GM18858 (cell line): ENCODE measurements at regions not wholly inside any gene's neighbourhood (a gene's known extent, or its start where the extent isn't known, plus 50 kb on each side); places are given as distances from the start of the nearest gene placed in this dataset.
"Not testable (repeated sequence)": the region's sequence is repeated elsewhere in the genome, so short reads cannot be mapped to it uniquely, and the experiment has no call there.

Source experiments
- ATAC-seq: cut with Tn5 transposase; IDR thresholded peaks from one replicate; pipeline ENCODE4 v1.9.1; 2021; ENCODE audit not compliant: unreplicated experiment

GRCh38 chr13:107827840-107828549 lies 387.3 kb downstream of the LIG4 start:
- no peak for ATAC-seq

GRCh38 chr13:107824635-107825034 lies 390.7 kb downstream of the LIG4 start:
- no peak for ATAC-seq

DNA sequence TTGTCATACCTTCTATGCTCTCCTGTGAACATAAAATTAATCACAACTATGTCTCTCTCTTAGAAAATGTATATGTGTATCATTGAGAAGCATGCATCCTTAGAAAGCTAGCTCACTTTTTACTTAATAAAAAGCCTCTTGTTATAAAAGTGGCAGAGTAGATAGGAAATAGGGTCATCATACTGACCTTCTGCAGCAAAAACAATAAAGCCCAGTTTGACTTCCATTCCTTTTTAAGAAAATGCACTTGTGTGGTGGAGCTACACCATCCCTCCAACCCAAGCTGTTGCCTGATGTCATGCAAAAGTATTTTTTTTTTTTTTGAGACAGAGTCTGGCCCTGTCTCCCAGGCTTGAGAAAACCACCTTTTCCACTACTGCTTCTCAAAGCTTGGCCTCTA lies 393.3 kb downstream of the LIG4 start:
- ATAC-seq = no peak

DNA sequence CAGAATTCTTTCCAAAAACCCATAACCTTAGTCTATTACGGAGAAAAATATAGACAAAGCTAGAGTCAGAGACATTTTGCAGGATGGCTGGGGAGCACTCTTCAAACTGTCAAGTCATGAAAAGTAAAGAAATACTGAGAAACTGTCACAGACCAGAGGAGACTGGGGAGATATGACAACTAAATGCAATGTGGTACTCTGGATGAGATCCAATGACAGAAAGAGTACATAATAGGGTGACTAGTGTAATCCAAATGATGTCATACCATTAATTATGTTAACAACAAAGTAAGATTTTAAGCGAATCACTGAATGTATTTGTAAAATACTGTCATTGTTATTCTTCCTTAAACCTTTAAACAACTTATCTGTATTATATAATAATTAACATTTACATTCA lies 393.8 kb downstream of the LIG4 start:
- ATAC-seq = no peak

DNA sequence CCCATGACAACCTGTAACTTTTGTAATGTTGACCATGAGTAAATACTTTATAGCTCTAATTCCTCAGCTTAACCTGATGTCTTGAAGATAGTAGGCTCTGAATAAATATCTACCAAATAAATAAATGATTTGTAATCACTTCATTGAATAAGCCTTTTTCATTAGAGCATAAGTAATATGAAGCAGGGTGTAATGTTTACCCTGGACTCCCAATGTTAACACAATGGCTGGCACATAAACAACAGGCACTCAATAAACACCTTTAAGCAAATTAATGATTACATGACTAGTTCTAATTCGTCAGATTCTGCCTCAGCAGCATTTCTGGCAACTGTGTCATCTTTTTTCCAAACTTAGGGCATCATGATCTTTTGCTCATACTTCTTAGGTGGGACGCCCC lies 396.3 kb downstream of the LIG4 start:
- no peak for ATAC-seq

- no peak for ATAC-seq
Observed at GRCh38 chr13:107817647-107818287, 397.6 kb downstream of the LIG4 start.

GRCh38 chr13:107812014-107812412 lies 403.3 kb downstream of the LIG4 start:
- ATAC-seq = no peak

- ATAC-seq = no peak
Observed at GRCh38 chr13:107811233-107812013, 403.9 kb downstream of the LIG4 start.

DNA sequence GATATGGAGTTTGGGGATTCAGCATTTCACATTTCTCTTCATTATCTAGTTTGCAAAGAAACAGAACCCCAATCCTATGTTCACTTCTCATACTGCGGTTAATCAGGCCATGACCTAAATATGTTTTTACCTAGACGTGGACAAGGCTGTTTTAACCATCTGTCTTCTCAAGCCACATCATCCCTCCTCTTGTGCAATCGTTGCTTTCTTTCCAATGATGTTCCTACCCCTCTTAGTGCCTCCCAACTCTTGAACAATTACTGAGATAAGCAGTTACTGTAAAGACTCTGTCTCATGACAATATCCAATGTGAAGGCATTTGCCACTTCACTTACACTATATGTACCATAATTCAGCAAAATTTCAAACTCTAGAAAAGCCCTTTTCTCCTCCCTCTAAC lies 406.2 kb downstream of the LIG4 start:
- no peak for ATAC-seq

GRCh38 chr13:107808389-107808788 lies 406.9 kb downstream of the LIG4 start:
- no peak for ATAC-seq

- no peak for ATAC-seq
Observed at GRCh38 chr13:107807306-107808073, 407.8 kb downstream of the LIG4 start.

DNA sequence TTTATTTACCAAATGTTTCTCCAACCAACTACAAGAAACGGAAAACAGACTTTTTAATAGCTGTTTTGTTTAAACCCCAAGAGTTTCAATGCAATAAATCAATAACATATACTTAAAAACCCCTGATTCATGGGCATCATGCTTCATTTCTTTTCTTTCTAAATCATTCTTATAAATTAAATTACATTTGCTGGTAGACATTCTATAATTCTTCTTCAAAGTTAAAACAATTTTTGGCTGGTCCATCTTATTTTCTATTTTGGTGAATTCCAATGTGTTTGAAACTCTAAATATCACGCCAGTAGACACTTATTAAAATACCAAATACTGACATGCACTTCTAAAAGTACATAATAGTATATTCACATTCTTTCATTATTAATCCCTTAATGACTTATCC lies 408.6 kb downstream of the LIG4 start:
- no peak for ATAC-seq

DNA sequence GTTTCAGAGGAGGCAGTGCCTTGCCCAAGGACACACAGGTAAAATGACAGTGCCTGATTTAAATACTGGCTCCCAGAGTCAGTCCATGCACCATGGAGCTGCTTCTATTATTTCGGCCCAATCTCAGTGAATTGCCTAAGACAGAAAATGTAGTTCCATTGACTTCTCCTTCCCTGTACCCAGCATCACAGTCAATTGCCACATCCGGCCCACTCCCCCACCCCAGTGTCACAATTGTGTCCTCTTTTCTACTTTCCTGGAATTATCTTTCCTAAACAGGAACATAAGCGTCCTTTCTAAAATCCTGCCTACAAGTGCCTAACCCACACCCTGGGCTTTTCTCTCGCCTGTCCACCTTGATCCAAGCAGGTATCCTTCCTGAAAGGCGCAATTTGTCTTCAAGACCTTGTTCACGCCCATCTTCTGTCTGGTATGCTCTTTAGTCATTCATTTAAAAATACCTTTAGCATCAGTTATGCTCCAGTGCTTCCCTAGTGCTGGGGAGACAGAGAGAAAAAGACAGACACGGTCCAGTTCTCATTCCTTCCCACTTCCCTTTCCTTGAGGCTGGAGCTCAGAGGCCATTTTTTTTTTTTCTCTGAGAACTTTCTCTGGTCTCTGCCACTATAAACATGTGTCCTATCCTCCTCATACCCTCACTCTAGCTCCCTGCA lies 411.4 kb downstream of the LIG4 start:
- ATAC-seq = no peak

- ATAC-seq = no peak
Observed at GRCh38 chr13:107801621-107802020, 413.7 kb downstream of the LIG4 start.

- ATAC-seq = no peak
Observed at GRCh38 chr13:107799001-107799400, 416.3 kb downstream of the LIG4 start.

GRCh38 chr13:107790397-107790796 lies 424.9 kb downstream of the LIG4 start:
- no peak for ATAC-seq

- no peak for ATAC-seq
Observed at GRCh38 chr13:107788464-107789165, 426.7 kb downstream of the LIG4 start.

DNA sequence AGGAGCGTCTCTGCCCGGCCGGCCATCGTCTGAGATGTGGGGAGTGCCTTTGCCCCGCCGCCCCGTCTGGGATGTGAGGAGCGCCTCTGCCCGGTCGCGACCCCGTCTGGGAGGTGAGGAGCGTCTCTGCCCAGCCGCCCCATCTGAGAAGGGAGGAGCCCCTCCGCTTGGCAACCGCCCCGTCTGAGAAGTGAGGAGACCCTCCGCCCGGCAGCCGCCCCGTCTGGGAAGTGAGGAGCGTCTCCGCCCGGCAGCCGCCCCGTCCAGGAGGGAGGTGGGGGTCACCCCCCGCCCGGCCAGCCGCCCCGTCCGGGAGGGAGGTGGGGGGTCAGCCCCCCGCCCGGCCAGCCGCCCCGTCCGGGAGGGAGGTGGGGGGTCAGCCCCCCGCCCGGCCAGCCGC lies 432.7 kb downstream of the LIG4 start:
- ATAC-seq = not testable (repeated sequence)

DNA sequence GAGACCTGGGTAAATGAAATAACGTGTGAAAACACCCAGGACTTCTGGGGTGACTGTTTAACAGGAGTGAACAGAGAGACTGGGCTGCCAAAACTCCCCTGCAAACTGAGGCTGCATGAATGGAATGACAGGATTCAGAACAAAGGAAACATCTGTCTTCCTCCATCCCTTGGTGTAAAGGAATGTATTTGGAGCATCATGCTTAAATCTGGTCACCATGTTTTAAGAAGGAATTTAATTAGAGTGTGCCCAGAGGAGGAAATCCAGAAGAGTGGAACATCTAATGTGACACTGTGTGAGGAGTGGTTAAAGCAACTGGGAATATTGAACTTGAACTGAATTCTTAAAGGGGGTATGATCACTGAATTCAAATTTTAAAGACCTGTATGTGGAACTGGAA lies 437.2 kb downstream of the LIG4 start:
- ATAC-seq = no peak

GRCh38 chr13:107770541-107770940 lies 444.8 kb downstream of the LIG4 start:
- no peak for ATAC-seq
